ENCODE measurements at regions not wholly inside any gene's neighbourhood (a gene's known extent, or its start where the extent isn't known, plus 50 kb on each side); places are given as distances from the start of the nearest gene placed in this dataset.

- Histone ChIP-seq H2AFZ (ENCODE audit: low read length) (no peak overlapping the region), H3K9me3 (ENCODE audit: low read length) (no peaks in the 10 kb centered on the region), H3K27ac (ENCODE audit: low read depth, low read length, poor library complexity, severe bottlenecking) (no peak overlapping the region), H4K20me1 (ENCODE audit: insufficient read depth, low read length) (no peaks in the 10 kb centered on the region), H3K4me2 (ENCODE audit: low read length) (no peak overlapping the region), H3K79me2 (ENCODE audit: insufficient read depth, low read depth, low read length) (no peaks in the 10 kb centered on the region), H3K4me3 (ENCODE audit: low read depth, low read length, poor library complexity, severe bottlenecking) (no peak overlapping the region), H3K4me1 (ENCODE audit: insufficient read depth, low read length, poor library complexity, severe bottlenecking) (no peaks in the 10 kb centered on the region), H3K36me3 (ENCODE audit: insufficient read depth, low read length) (no peaks in the 10 kb centered on the region), H3K9me2 (ENCODE audit: insufficient read depth, low read length) (no peaks in the 10 kb centered on the region)
- intact Hi-C loops (cut with micrococcal nuclease; ENCODE audit: unreplicated experiment), result no loop called here
- no peak for TF ChIP-seq EZH2phosphoT487 (IDR thresholded peaks at IDR 0.05; ENCODE audit: borderline replicate concordance, low read depth, low read length)
- TF ChIP-seq CTCF (conservative IDR thresholded peaks at IDR 0.05; ENCODE audit: low read length), result no peak
- ChIA-PET POLR2A (no interaction called here), CTCF (ENCODE audit: unreplicated experiment) (no interaction called here)
- no peak for DNase-seq (ENCODE audit: low spot score)
- BruUV-seq (replicated peaks), result no TSS peak
Measured at GRCh38 chr19:29404951-29405727, 120.7 kb upstream of the VSTM2B start.

- Histone ChIP-seq H3K9me3 (ENCODE audit: low read length) (no peaks in the 10 kb centered on the region), H3K4me1 (ENCODE audit: insufficient read depth, low read length, poor library complexity, severe bottlenecking) (no peaks in the 10 kb centered on the region), H3K79me2 (ENCODE audit: insufficient read depth, low read depth, low read length) (no peaks in the 10 kb centered on the region), H2AFZ (ENCODE audit: low read length) (no peak overlapping the region), H3K27ac (ENCODE audit: low read depth, low read length, poor library complexity, severe bottlenecking) (no peak overlapping the region), H3K4me2 (ENCODE audit: low read length) (no peak overlapping the region), H4K20me1 (ENCODE audit: insufficient read depth, low read length) (no peaks in the 10 kb centered on the region), H3K9me2 (ENCODE audit: insufficient read depth, low read length) (no peaks in the 10 kb centered on the region), H3K4me3 (ENCODE audit: low read depth, low read length, poor library complexity, severe bottlenecking) (no peak overlapping the region), H3K36me3 (ENCODE audit: insufficient read depth, low read length) (no peaks in the 10 kb centered on the region)
- intact Hi-C loops (cut with micrococcal nuclease; ENCODE audit: unreplicated experiment), result no loop called here
- no peak for DNase-seq (ENCODE audit: low spot score)
- TF ChIP-seq EZH2phosphoT487 (IDR thresholded peaks at IDR 0.05; ENCODE audit: borderline replicate concordance, low read depth, low read length) (no peak), CTCF (conservative IDR thresholded peaks at IDR 0.05; ENCODE audit: low read length) (no peak)
- ChIA-PET POLR2A (no interaction called here), CTCF (ENCODE audit: unreplicated experiment) (no interaction called here)
- BruUV-seq (replicated peaks), result no TSS peak
Measured at GRCh38 chr19:29405728-29405995, 120.1 kb upstream of the VSTM2B start.

GRCh38 chr19:29409076-29409862, 116.5 kb upstream of the VSTM2B start:
- CTCF ChIA-PET (ENCODE audit: unreplicated experiment), result no interaction called here
- intact Hi-C loops (cut with micrococcal nuclease; ENCODE audit: unreplicated experiment), result no loop called here
- Histone ChIP-seq H3K9me2 (ENCODE audit: insufficient read depth, low read length) (no peaks in the 10 kb centered on the region), H3K79me2 (ENCODE audit: insufficient read depth, low read depth, low read length) (no peaks in the 10 kb centered on the region), H3K36me3 (ENCODE audit: insufficient read depth, low read length) (no peaks in the 10 kb centered on the region), H3K4me3 (ENCODE audit: low read depth, low read length, poor library complexity, severe bottlenecking) (no peak overlapping the region), H3K9me3 (ENCODE audit: low read length) (no peaks in the 10 kb centered on the region), H4K20me1 (ENCODE audit: insufficient read depth, low read length) (no peaks in the 10 kb centered on the region), H2AFZ (ENCODE audit: low read length) (no peak overlapping the region), H3K4me2 (ENCODE audit: low read length) (no peak overlapping the region), H3K27ac (ENCODE audit: low read depth, low read length, poor library complexity, severe bottlenecking) (no peak overlapping the region), H3K4me1 (ENCODE audit: insufficient read depth, low read length, poor library complexity, severe bottlenecking) (no peaks in the 10 kb centered on the region)
- no peak for DNase-seq (ENCODE audit: low spot score)
- POLR2A ChIA-PET, result interaction anchor here (0.6 kb wide), 1 partner anchor 949 kb away, joined by 3 read pairs; no protein-coding TSS in a partner anchor
- BruUV-seq (replicated peaks), result no TSS peak
- no peak for TF ChIP-seq EZH2phosphoT487 (IDR thresholded peaks at IDR 0.05; ENCODE audit: borderline replicate concordance, low read depth, low read length)
- TF ChIP-seq CTCF (conservative IDR thresholded peaks at IDR 0.05; ENCODE audit: low read length), result no peak
